Fibroblast of mammary gland (primary cell): ENCODE measurements at regions not wholly inside any gene's neighbourhood (a gene's known extent, or its start where the extent isn't known, plus 50 kb on each side); places are given as distances from the start of the nearest gene placed in this dataset.

Experiments
- DNase-seq: peaks from one replicate; pipeline ENCODE4 v3.0.0-alpha.2; 2010; ENCODE audit warnings: low read depth
- H3K4me3 ChIP-seq: 2 replicates; pipeline ENCODE4 v1.5.1; 2011; ENCODE audit warnings: low read depth, mild to moderate bottlenecking, low read length, moderate library complexity; ENCODE audit not compliant: control insufficient read depth
- TF ChIP-seq, protein P1 (sequence below): conservative IDR thresholded peaks from 2 replicates; pipeline ENCODE4 v1.5.1; 2011; ENCODE audit warnings: low read depth, low read length, inconsistent platforms; ENCODE audit not compliant: control insufficient read depth, insufficient read depth

DNA sequence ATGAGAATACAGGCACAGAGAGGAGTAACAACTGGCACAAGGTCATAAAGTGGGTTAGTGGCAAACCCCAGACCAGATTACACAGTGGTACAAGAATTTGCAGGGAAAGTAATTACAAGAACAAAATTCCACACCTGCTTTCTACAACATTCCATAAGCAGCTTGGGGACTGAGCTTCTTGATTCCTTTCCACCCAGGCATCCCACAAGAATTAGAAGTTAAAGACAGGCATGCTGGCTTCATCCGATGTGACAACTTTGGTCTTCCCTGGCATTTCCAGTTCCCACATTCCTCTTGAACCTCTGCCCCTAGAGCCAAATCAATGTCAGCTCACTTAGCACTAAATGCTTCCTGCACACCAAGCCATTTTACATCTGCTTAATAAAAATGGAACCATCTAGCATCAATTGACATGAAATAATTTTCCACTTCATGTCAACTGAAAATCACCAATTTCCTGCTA, 435.8 kb upstream of the PAPPA start:
- H3K4me3 ChIP-seq, result no peak overlapping the region
- TF ChIP-seq, protein P1, sequence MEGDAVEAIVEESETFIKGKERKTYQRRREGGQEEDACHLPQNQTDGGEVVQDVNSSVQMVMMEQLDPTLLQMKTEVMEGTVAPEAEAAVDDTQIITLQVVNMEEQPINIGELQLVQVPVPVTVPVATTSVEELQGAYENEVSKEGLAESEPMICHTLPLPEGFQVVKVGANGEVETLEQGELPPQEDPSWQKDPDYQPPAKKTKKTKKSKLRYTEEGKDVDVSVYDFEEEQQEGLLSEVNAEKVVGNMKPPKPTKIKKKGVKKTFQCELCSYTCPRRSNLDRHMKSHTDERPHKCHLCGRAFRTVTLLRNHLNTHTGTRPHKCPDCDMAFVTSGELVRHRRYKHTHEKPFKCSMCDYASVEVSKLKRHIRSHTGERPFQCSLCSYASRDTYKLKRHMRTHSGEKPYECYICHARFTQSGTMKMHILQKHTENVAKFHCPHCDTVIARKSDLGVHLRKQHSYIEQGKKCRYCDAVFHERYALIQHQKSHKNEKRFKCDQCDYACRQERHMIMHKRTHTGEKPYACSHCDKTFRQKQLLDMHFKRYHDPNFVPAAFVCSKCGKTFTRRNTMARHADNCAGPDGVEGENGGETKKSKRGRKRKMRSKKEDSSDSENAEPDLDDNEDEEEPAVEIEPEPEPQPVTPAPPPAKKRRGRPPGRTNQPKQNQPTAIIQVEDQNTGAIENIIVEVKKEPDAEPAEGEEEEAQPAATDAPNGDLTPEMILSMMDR, result no peak
- DNase-seq, result no peak

DNA sequence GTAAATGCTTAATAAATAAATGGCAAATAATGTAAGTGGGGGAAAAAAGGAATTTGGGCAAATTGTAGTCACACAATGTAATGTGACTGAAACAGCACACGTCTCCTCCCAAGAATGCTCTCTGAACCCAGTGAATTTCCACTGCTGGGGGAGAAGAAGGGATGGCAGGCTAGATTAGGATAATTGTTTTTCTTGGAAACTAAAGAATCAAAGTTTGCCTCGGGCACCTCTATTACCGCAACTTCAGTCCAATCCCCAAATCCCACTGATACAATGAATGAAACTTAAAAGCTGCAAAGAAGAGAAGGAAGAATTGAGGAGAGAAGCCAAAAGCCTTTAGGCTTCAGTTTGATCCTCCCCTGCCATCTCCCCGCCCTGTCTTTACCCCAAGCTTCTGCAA, 423.2 kb upstream of the PAPPA start:
- TF ChIP-seq, protein P1, result no peak
- no peak overlapping the region for H3K4me3 ChIP-seq
- no peak for DNase-seq

GRCh38 chr9:115730845-115731244, 422.7 kb upstream of the PAPPA start:
- TF ChIP-seq, protein P1, result no peak
- DNase-seq, result peak; percentile 21
- H3K4me3 ChIP-seq, result no peak overlapping the region

DNA sequence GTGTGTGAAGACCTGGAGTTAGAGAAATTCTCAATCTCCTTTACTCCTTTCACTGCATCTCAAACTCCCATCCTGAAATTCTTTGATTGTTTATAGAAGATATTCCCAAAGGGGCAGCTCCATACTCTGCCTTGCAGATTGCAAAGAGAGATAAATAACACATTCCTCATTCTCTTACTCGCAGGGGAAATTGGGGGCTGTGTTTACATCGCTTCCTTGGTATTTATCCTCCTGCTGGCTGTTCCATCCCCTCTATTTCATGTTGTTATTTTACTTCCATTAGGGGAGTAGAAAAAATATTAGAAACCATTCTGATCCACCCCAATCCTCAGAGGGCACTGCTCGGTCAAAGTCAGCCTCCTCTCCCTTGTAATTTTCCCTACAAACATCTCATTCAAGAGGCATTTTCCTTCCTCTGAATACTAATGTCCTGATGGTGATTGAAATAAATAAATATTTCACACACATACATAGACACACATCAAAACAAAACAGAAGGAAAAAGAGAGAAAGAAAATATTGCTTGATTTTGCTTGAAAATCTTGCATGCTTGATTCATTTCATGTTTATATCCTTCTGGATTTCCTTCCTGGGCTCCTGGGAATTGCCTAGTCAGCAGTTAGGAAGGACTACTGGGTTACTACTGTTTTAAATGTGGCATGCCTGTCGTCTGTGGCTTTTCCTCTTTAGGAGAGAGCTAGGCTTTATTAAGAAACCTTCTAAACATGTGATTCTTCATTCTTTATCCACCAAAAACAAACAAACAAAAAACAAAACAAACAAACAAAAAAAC, 420.1 kb upstream of the PAPPA start:
- no peak overlapping the region for H3K4me3 ChIP-seq
- TF ChIP-seq, protein P1, result no peak
- DNase-seq, result peak; percentile 64

- peak; percentile 54 for DNase-seq
- no peak overlapping the region for H3K4me3 ChIP-seq
- TF ChIP-seq, protein P1, result no peak
Measured at GRCh38 chr9:115739096-115739875, 414.3 kb upstream of the PAPPA start.

DNA sequence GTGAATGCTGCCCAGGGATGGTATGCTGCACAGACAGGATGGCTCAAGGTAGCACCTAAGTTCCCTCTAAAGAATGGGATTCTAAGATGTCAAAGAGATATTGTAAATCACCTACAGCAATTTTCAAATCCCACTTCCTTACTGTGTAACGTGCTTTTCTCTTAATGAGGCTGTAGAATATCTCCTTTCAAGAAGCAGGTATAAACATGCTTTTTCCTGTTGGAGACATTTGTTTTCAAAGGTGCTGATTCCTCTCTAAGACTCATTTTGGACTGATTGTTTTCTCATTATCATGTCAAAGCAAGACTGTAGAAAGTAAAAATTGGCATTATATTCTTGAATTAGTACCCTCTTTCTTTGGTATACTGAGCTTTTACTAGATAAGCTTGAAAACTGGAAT, 412.6 kb upstream of the PAPPA start:
- TF ChIP-seq, protein P1, result no peak
- H3K4me3 ChIP-seq, result no peak overlapping the region
- no peak for DNase-seq
